ENCODE measurements at regions not wholly inside any gene's neighbourhood (a gene's known extent, or its start where the extent isn't known, plus 50 kb on each side); places are given as distances from the start of the nearest gene placed in this dataset.

GRCh38 chr2:7468955-7469354 lies 551.7 kb downstream of the RNF144A start:
- TF ChIP-seq POLR2AphosphoS5 (IDR thresholded peaks at IDR 0.05) (no peak), CTCF (IDR thresholded peaks at IDR 0.05) (no peak)
